ENCODE measurements at regions not wholly inside any gene's neighbourhood (a gene's known extent, or its start where the extent isn't known, plus 50 kb on each side); places are given as distances from the start of the nearest gene placed in this dataset.
"Not testable (repeated sequence)": the region's sequence is repeated elsewhere in the genome, so short reads cannot be mapped to it uniquely, and the experiment has no call there.

DNA sequence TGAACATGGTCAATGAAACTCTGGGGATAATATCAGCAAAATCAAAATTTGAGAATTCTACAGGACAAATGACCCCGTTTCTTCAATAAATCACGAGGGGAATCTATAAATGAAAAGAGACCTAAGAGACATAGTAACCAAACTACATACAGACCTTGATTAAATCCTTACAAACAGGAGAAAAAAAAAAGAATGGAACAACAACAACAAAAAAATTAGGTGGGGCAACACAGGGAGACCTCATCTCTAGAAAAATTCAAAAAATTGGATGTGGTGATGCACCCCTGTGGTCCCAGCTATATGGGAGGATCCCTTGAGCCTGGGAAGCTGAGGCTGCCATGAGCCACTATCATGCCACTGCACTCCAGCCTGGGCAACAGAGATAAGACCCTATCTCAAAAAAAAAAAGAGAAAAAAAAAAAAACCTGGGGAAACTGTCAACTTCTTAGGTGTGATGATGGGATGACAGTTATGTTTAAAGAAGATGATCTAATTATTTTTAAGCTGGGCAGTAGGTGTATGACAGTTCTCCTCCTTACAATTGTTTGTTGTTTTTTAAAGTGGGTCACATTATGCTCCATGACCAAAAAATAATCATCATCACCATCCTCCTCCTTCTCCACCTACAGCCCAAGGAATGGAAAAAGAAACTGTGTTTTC lies 146.4 kb upstream of the EFCAB3 start:
- DNase-seq; H3K4me3 Mint-ChIP-seq; H3K4me1 Mint-ChIP-seq (ENCODE audit: low read depth); H3K9me3 Mint-ChIP-seq; H3K36me3 Mint-ChIP-seq (ENCODE audit: insufficient read depth in 2 of 2); H3K27ac Mint-ChIP-seq; ATAC-seq (replicated peaks in 1 of 2): not testable (repeated sequence)
- H3K27me3 Mint-ChIP-seq (ENCODE audit: low read depth) = peaks cover 14% of the 10 kb centered on the region

GRCh38 chr17:62231293-62231692 lies 149.1 kb upstream of the EFCAB3 start:
- H3K9me3 Mint-ChIP-seq; DNase-seq; H3K4me3 Mint-ChIP-seq; H3K27me3 Mint-ChIP-seq (ENCODE audit: low read depth); ATAC-seq (replicated peaks in 1 of 2); H3K4me1 Mint-ChIP-seq (ENCODE audit: low read depth); H3K36me3 Mint-ChIP-seq (ENCODE audit: insufficient read depth in 2 of 2); H3K27ac Mint-ChIP-seq: not testable (repeated sequence)

GRCh38 chr17:62226610-62227240 lies 153.6 kb upstream of the EFCAB3 start:
- DNase-seq = peak in 1 of 2 donors; percentile 13
- H3K27me3 Mint-ChIP-seq (ENCODE audit: low read depth); H3K4me3 Mint-ChIP-seq; H3K27ac Mint-ChIP-seq; H3K36me3 Mint-ChIP-seq (ENCODE audit: insufficient read depth in 2 of 2); H3K9me3 Mint-ChIP-seq; H3K4me1 Mint-ChIP-seq (ENCODE audit: low read depth); ATAC-seq (replicated peaks in 1 of 2): not testable (repeated sequence)

GRCh38 chr17:62223585-62223984 lies 156.8 kb upstream of the EFCAB3 start:
- H3K4me1 Mint-ChIP-seq (ENCODE audit: low read depth); DNase-seq; H3K9me3 Mint-ChIP-seq; ATAC-seq (replicated peaks in 1 of 2); H3K27ac Mint-ChIP-seq; H3K4me3 Mint-ChIP-seq; H3K27me3 Mint-ChIP-seq (ENCODE audit: low read depth); H3K36me3 Mint-ChIP-seq (ENCODE audit: insufficient read depth in 2 of 2): not testable (repeated sequence)

GRCh38 chr17:62219221-62219899 lies 154.3 kb upstream of the MED13 start:
- Mint-ChIP-seq H3K4me1 (ENCODE audit: low read depth) (no peaks in the 10 kb centered on the region), H3K27ac (no peak overlapping the region)

DNA sequence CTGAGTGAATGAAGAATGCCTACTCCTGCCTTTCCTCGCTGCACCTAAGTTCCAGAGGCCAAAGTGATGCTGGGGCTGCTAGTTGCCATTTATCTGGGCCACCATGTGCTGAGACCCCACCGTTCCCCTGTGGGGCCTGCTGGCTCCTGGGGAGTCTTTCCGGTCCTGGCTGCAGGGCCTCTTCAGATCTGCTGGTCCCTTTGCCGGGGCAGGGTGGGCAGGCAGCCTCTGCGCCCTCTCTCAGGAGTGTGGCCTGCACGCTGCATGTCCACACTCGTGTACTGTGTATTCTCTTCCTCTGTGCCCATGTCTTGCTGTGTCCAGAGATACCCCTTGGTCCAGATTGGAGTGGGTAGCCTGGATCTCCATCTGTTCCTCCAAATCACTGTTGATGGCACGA lies 151.8 kb upstream of the MED13 start:
- Mint-ChIP-seq H3K4me1 (ENCODE audit: low read depth) (no peaks in the 10 kb centered on the region), H3K27me3 (ENCODE audit: low read depth) (peaks cover 17% of the 10 kb centered on the region), H3K4me3 (no peak overlapping the region), H3K27ac (no peak overlapping the region), H3K36me3 (ENCODE audit: insufficient read depth in 2 of 2) (no peaks in the 10 kb centered on the region), H3K9me3 (no peaks in the 10 kb centered on the region)
- DNase-seq (no peak), ATAC-seq (replicated peaks in 1 of 2) (no peak)

More at GRCh38 chr17:62219221-62219899, 154.3 kb upstream of the MED13 start:
- H3K9me3 Mint-ChIP-seq = no peaks in the 10 kb centered on the region
- H3K36me3 Mint-ChIP-seq (ENCODE audit: insufficient read depth in 2 of 2) = no peaks in the 10 kb centered on the region
- H3K4me3 Mint-ChIP-seq = no peak overlapping the region
- H3K27me3 Mint-ChIP-seq (ENCODE audit: low read depth) = peaks cover 6% of the 10 kb centered on the region
- DNase-seq (no peak), ATAC-seq (replicated peaks in 1 of 2) (no peak)

- DNase-seq; H3K4me3 Mint-ChIP-seq; H3K9me3 Mint-ChIP-seq; ATAC-seq (replicated peaks in 1 of 2); H3K27ac Mint-ChIP-seq; H3K4me1 Mint-ChIP-seq (ENCODE audit: low read depth); H3K36me3 Mint-ChIP-seq (ENCODE audit: insufficient read depth in 2 of 2): not testable (repeated sequence)
- H3K27me3 Mint-ChIP-seq (ENCODE audit: low read depth) = peaks cover 17% of the 10 kb centered on the region
Measured at GRCh38 chr17:62215891-62216290, 150.8 kb upstream of the MED13 start.

DNA sequence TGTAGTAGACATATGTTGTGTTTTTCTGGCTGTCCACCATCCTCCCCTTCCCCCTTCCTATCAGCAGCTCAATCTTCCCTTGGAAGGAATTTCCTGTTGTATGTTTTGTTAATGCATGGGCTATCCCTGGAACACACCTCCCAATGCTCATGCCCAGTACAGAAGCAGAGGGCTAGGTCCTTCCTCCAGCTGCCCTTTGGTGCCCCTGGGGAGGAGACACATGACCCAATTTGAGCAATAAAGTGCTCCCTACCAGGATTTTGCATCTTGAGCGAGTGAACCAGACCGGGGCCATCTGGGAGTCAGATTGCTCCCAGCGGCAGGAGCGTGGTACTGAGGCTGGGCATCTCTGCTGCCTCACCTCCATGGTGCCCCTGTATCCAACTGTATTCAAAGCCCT lies 141.5 kb upstream of the MED13 start:
- Mint-ChIP-seq H3K9me3 (peaks cover 2% of the 10 kb centered on the region in 2 donors), H3K4me3 (no peak overlapping the region), H3K27me3 (ENCODE audit: low read depth) (no peaks in the 10 kb centered on the region), H3K4me1 (ENCODE audit: low read depth) (no peaks in the 10 kb centered on the region), H3K27ac (no peak overlapping the region), H3K36me3 (ENCODE audit: insufficient read depth in 2 of 2) (peaks cover 0 to 1% of the 10 kb centered on the region in 2 donors)
- no peak for ATAC-seq (replicated peaks in 1 of 2)
- no peak for DNase-seq

- H3K4me1 Mint-ChIP-seq (ENCODE audit: low read depth); H3K27me3 Mint-ChIP-seq (ENCODE audit: low read depth); DNase-seq; H3K9me3 Mint-ChIP-seq; ATAC-seq (replicated peaks in 1 of 2); H3K4me3 Mint-ChIP-seq; H3K27ac Mint-ChIP-seq; H3K36me3 Mint-ChIP-seq (ENCODE audit: insufficient read depth in 2 of 2): not testable (repeated sequence)
Measured at GRCh38 chr17:62197156-62197555, 132.1 kb upstream of the MED13 start.

GRCh38 chr17:62196587-62196986 lies 131.5 kb upstream of the MED13 start:
- not testable (repeated sequence) for H3K27me3 Mint-ChIP-seq (ENCODE audit: low read depth); ATAC-seq (replicated peaks in 1 of 2); H3K27ac Mint-ChIP-seq; H3K36me3 Mint-ChIP-seq (ENCODE audit: insufficient read depth in 2 of 2); H3K4me1 Mint-ChIP-seq (ENCODE audit: low read depth); DNase-seq; H3K4me3 Mint-ChIP-seq; H3K9me3 Mint-ChIP-seq

- Mint-ChIP-seq H3K27me3 (ENCODE audit: low read depth) (no peaks in the 10 kb centered on the region), H3K9me3 (no peaks in the 10 kb centered on the region), H3K4me3 (no peak overlapping the region), H3K27ac (no peak overlapping the region), H3K4me1 (ENCODE audit: low read depth) (no peaks in the 10 kb centered on the region), H3K36me3 (ENCODE audit: insufficient read depth in 2 of 2) (no peaks in the 10 kb centered on the region)
- ATAC-seq (replicated peaks in 1 of 2) = no peak
- DNase-seq = no peak
Measured at GRCh38 chr17:62194401-62194800, 129.3 kb upstream of the MED13 start.

GRCh38 chr17:62193249-62193648 lies 128.2 kb upstream of the MED13 start:
- ATAC-seq (replicated peaks in 1 of 2) (no peak), DNase-seq (no peak)
- H3K4me3 Mint-ChIP-seq = no peak overlapping the region
- no peaks in the 10 kb centered on the region for H3K27me3 Mint-ChIP-seq (ENCODE audit: low read depth)
- no peaks in the 10 kb centered on the region for H3K36me3 Mint-ChIP-seq (ENCODE audit: insufficient read depth in 2 of 2)
- no peak overlapping the region for H3K27ac Mint-ChIP-seq
- no peaks in the 10 kb centered on the region for H3K4me1 Mint-ChIP-seq (ENCODE audit: low read depth)
- H3K9me3 Mint-ChIP-seq = no peaks in the 10 kb centered on the region

- DNase-seq = no peak
- H3K36me3 Mint-ChIP-seq (ENCODE audit: insufficient read depth in 2 of 2) = no peaks in the 10 kb centered on the region
- no peaks in the 10 kb centered on the region for H3K4me1 Mint-ChIP-seq (ENCODE audit: low read depth)
- ATAC-seq (replicated peaks in 1 of 2) = no peak
- H3K27me3 Mint-ChIP-seq (ENCODE audit: low read depth) = peaks cover under 1% of the 10 kb centered on the region
- no peak overlapping the region for H3K4me3 Mint-ChIP-seq
- H3K9me3 Mint-ChIP-seq = no peaks in the 10 kb centered on the region
- no peak overlapping the region for H3K27ac Mint-ChIP-seq
Measured at GRCh38 chr17:62191390-62192361, 126.6 kb upstream of the MED13 start.

All from activated T-cell treated with anti-CD3 and anti-CD28 coated beads, Interleukin-2, amount 50 U/mL, for 72 hours (primary cell).